ENCODE measurements at regions not wholly inside any gene's neighbourhood (a gene's known extent, or its start where the extent isn't known, plus 50 kb on each side); places are given as distances from the start of the nearest gene placed in this dataset.

DNA sequence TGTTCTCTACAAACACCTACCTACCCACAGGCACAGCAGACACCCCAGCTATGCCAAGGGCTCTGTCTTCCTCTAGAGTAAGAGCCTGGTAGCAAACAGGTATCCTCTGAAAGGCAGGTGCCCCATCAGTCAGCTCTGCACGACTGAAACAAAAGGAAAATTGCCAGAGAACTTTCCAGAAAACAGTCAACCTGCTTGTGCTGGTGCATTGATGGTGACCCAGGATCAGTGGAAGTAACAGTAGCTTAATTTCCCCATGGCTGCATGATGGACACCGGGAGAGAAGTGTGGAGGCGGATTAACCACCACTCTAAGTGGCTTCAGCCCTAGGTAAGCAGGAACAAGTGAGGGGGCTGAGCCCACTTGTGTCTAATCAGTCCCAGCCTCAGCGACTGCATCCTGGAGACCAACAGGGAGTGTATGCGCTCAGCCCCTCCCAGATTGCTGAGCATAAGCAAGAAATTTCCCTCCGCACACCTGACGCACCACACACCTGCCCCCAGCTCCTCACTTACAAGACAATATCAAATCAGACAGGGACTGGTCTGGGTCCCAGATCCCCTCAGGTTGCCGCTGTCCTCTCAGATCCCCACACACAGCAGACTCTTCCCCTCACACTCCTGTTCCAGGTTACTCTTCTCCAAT is 70.7 kb upstream of the IGLL5 start:
- TF ChIP-seq EP300 (IDR thresholded peaks at IDR 0.05), result no peak
- TF ChIP-seq, protein P1, sequence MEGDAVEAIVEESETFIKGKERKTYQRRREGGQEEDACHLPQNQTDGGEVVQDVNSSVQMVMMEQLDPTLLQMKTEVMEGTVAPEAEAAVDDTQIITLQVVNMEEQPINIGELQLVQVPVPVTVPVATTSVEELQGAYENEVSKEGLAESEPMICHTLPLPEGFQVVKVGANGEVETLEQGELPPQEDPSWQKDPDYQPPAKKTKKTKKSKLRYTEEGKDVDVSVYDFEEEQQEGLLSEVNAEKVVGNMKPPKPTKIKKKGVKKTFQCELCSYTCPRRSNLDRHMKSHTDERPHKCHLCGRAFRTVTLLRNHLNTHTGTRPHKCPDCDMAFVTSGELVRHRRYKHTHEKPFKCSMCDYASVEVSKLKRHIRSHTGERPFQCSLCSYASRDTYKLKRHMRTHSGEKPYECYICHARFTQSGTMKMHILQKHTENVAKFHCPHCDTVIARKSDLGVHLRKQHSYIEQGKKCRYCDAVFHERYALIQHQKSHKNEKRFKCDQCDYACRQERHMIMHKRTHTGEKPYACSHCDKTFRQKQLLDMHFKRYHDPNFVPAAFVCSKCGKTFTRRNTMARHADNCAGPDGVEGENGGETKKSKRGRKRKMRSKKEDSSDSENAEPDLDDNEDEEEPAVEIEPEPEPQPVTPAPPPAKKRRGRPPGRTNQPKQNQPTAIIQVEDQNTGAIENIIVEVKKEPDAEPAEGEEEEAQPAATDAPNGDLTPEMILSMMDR (IDR thresholded peaks at IDR 0.05), result no peak
- no peak for TF ChIP-seq POLR2A (IDR thresholded peaks at IDR 0.05)
